IMR-90 (cell line): ENCODE measurements at regions not wholly inside any gene's neighbourhood (a gene's known extent, or its start where the extent isn't known, plus 50 kb on each side); places are given as distances from the start of the nearest gene placed in this dataset.

Experiments used
- ATAC-seq: fragments of 200-7000 bp; cut with Tn5 transposase; 2 replicates; pipeline ENCODE4 v1.9.1; 2020; ENCODE audit warnings: low read depth, mild to moderate bottlenecking, moderate library complexity
- BruUV-seq: library from RNA; stranded (reverse); fragments of 400-500 nt; replicated peaks from 2 replicates; lab custom pipeline; 2021; lab: Mats Ljungman, UMichigan
- CTCF ChIA-PET: fragments of 300-600 bp; formaldehyde crosslinking; extraction: SDS; loops from one replicate; lab custom pipeline; 2021; ENCODE audit warnings: antibody characterized with exemption; lab: Yijun Ruan, JAX
- POLR2A ChIA-PET: fragments of 300-600 bp; sonication (Branson Sonifier 250); formaldehyde crosslinking; loops from one replicate; lab custom pipeline; 2022; ENCODE audit warnings: antibody characterized with exemption; ENCODE audit not compliant: unreplicated experiment; lab: Charles Lee
- DNase-seq: peaks from one replicate; pipeline ENCODE4 v3.0.0; 2013
- H2AFZ ChIP-seq: replicated peaks from 2 replicates; pipeline ENCODE3; 2013; ENCODE audit warnings: low read length, mild to moderate bottlenecking; ENCODE audit not compliant: poor library complexity
- H2AK5ac ChIP-seq: 2 replicates; pipeline ENCODE4 v1.6.1; 2013; ENCODE audit warnings: low read depth, low read length, inconsistent platforms
- H2AK9ac ChIP-seq: replicated peaks from 2 replicates; pipeline ENCODE3; 2013; ENCODE audit warnings: mild to moderate bottlenecking, low read depth, low read length, moderate library complexity; ENCODE audit not compliant: poor library complexity
- H2BK120ac ChIP-seq: 2 replicates; pipeline ENCODE4 v1.6.1; 2013; ENCODE audit warnings: low read depth, low read length, inconsistent platforms
- H2BK15ac ChIP-seq: 3 replicates; pipeline ENCODE4 v1.6.1; 2013; ENCODE audit warnings: low read depth, low read length, inconsistent platforms
- H2BK20ac ChIP-seq: 2 replicates; pipeline ENCODE4 v1.6.1; 2013; ENCODE audit warnings: low read depth, mild to moderate bottlenecking, inconsistent platforms, low read length, moderate library complexity
- H2BK5ac ChIP-seq: 2 replicates; pipeline ENCODE4 v1.6.1; 2013; ENCODE audit warnings: mild to moderate bottlenecking, low read depth, low read length, inconsistent platforms; ENCODE audit not compliant: poor library complexity, severe bottlenecking
- H3K14ac ChIP-seq: replicated peaks from 2 replicates; pipeline ENCODE4 v1.6.1; 2013; ENCODE audit warnings: low read depth, low read length, inconsistent platforms
- H3K18ac ChIP-seq: 2 replicates; pipeline ENCODE4 v1.6.1; 2013; ENCODE audit warnings: low read depth, low read length, control low read depth
- H3K23ac ChIP-seq: 2 replicates; pipeline ENCODE4 v1.6.1; 2013; ENCODE audit warnings: low read depth, low read length, inconsistent platforms
- H3K27ac ChIP-seq: 2 replicates; pipeline ENCODE4 v1.5.1; 2013; ENCODE audit warnings: mild to moderate bottlenecking, control low read depth, low read length; ENCODE audit not compliant: insufficient read depth
- H3K27me3 ChIP-seq: 2 replicates; pipeline ENCODE4 v1.6.1; 2013; ENCODE audit warnings: low read length; ENCODE audit not compliant: control insufficient read depth, insufficient read depth
- H3K36me3 ChIP-seq: 2 replicates; pipeline ENCODE4 v1.6.1; 2013; ENCODE audit warnings: low read length, mixed read lengths; ENCODE audit not compliant: control insufficient read depth, insufficient read depth
- H3K4ac ChIP-seq: 2 replicates; pipeline ENCODE4 v1.6.1; 2013; ENCODE audit warnings: low read depth, low read length, inconsistent platforms
- H3K4me1 ChIP-seq: 2 replicates; pipeline ENCODE4 v1.6.1; 2013; ENCODE audit warnings: low read length, mixed read lengths; ENCODE audit not compliant: control insufficient read depth, insufficient read depth
- H3K4me2 ChIP-seq: 2 replicates; pipeline ENCODE4 v1.6.1; 2013; ENCODE audit warnings: low read depth, mild to moderate bottlenecking, control low read depth, low read length, moderate library complexity
- H3K4me3 ChIP-seq: 2 replicates; pipeline ENCODE4 v1.5.1; 2013; ENCODE audit warnings: low read depth, mild to moderate bottlenecking, control low read depth, low read length, moderate library complexity; ENCODE audit not compliant: insufficient read depth
- H3K56ac ChIP-seq: 2 replicates; pipeline ENCODE4 v1.6.1; 2013; ENCODE audit warnings: low read length, inconsistent platforms; ENCODE audit not compliant: insufficient read depth; ENCODE audit errors: extremely low read depth
- H3K79me1 ChIP-seq, 2 experiments: 2 replicates each; pipeline ENCODE4 v1.6.1; 2013; ENCODE audit warnings: low read length in 2 of 2, inconsistent platforms in 1 of 2, low read depth in 1 of 2
- H3K9ac ChIP-seq: 2 replicates; pipeline ENCODE4 v1.6.1; 2013; ENCODE audit warnings: low read depth, low read length, control low read depth
- H3K9me1 ChIP-seq: 2 replicates; pipeline ENCODE4 v1.6.1; 2013; ENCODE audit warnings: low read length, inconsistent platforms; ENCODE audit not compliant: insufficient read depth
- H3K9me3 ChIP-seq: 2 replicates; pipeline ENCODE4 v1.6.1; 2013; ENCODE audit warnings: low read length; ENCODE audit not compliant: control insufficient read depth, insufficient read depth
- H4K20me1 ChIP-seq: 2 replicates; pipeline ENCODE4 v1.6.1; 2013; ENCODE audit warnings: low read length, inconsistent platforms; ENCODE audit not compliant: insufficient read depth
- H4K5ac ChIP-seq: 2 replicates; pipeline ENCODE4 v1.6.1; 2013; ENCODE audit warnings: mild to moderate bottlenecking, low read depth, low read length, control low read depth
- H4K8ac ChIP-seq, 2 experiments: 2 replicates each; pipeline ENCODE4 v1.6.1; 2013; ENCODE audit warnings: low read depth in 2 of 2, low read length in 2 of 2, control low read depth in 1 of 2, inconsistent platforms in 1 of 2
- H4K91ac ChIP-seq: 2 replicates; pipeline ENCODE4 v1.6.1; 2013; ENCODE audit warnings: low read depth, low read length, inconsistent platforms; ENCODE audit not compliant: insufficient read depth
- CEBPB ChIP-seq: IDR thresholded peaks from 2 replicates; pipeline ENCODE4 v1.6.1; 2012; ENCODE audit warnings: low read depth, low read length, improper control_type of control experiment
- CHD1 ChIP-seq: IDR thresholded peaks from 2 replicates; pipeline ENCODE4 v1.6.1; 2012; ENCODE audit warnings: low read depth, low read length, improper control_type of control experiment
- MAFK ChIP-seq: IDR thresholded peaks from 2 replicates; pipeline ENCODE4 v1.6.1; 2012; ENCODE audit warnings: low read depth, low read length, improper control_type of control experiment
- MAZ ChIP-seq: IDR thresholded peaks from 2 replicates; pipeline ENCODE4 v1.6.1; 2012; ENCODE audit warnings: low read depth, mild to moderate bottlenecking, low read length, improper control_type of control experiment, moderate library complexity, borderline replicate concordance
- MXI1 ChIP-seq: IDR thresholded peaks from 2 replicates; pipeline ENCODE4 v1.6.1; 2012; ENCODE audit warnings: low read depth, mild to moderate bottlenecking, low read length, moderate library complexity, borderline replicate concordance
- RAD21 ChIP-seq: IDR thresholded peaks from 2 replicates; pipeline ENCODE4 v1.6.1; 2012; ENCODE audit warnings: low read length, improper control_type of control experiment
- SMC3 ChIP-seq: fragments of 150-350 bp; IDR thresholded peaks from 2 replicates; pipeline ENCODE4 v1.6.1; 2016; ENCODE audit warnings: low read depth, mild to moderate bottlenecking, antibody characterized with exemption, low read length, moderate library complexity
- WGBS, 2 experiments: methylation state at CpG; one replicate each; pipeline versions ENCODE4 v1.1.5 to v1.1.7; 2013; ENCODE audit warnings: missing lambda C conversion rate in 2 of 2; ENCODE audit not compliant: insufficient read length in 1 of 2; ENCODE audit errors: extremely low coverage in 2 of 2; 5-methylcytosine and 5-hydroxymethylcytosine counted together
- dilution Hi-C: fragments of 300-500 bp; cut with HindIII; formaldehyde crosslinking; loops from one replicate; pipeline ENCODE4 v1.14.3; 2018; ENCODE audit warnings: low sequenced_read_pairs; ENCODE audit not compliant: unreplicated experiment
- in situ Hi-C: fragments of 300-500 bp; cut with MboI; formaldehyde crosslinking; loops from 3 replicates; pipeline ENCODE4 v1.14.3; 2019; ENCODE audit warnings: low sequenced_read_pairs, inconsistent platforms, mixed read lengths
- intact Hi-C: fragments of 100-400 bp; cut with micrococcal nuclease; formaldehyde crosslinking; loops from 2 replicates; pipeline ENCODE4 v1.10.0; 2022

- Histone ChIP-seq H3K18ac (no peak overlapping the region), H2BK120ac (no peak overlapping the region), H3K23ac (no peak overlapping the region), H3K4me1 (no peaks in the 10 kb centered on the region), H4K91ac (no peak overlapping the region), H2BK15ac (no peak overlapping the region), H2AK9ac (no peak overlapping the region), H2AK5ac (no peak overlapping the region), H4K5ac (no peak overlapping the region), H3K14ac (no peak overlapping the region), H3K27me3 (peaks cover 53% of the 10 kb centered on the region), H2BK5ac (no peak overlapping the region), H3K56ac (no peak overlapping the region), H3K4ac (no peak overlapping the region), H3K4me3 (no peak overlapping the region), H2AFZ (peak overlapping the region; percentile 45), H3K9me3 (peaks cover 9% of the 10 kb centered on the region), H4K8ac (no peak overlapping the region), H3K9ac (no peak overlapping the region), H3K79me1 (no peaks in the 10 kb centered on the region), H3K9me1 (no peaks in the 10 kb centered on the region), H3K27ac (no peak overlapping the region), H3K4me2 (no peak overlapping the region), H2BK20ac (no peak overlapping the region), H3K36me3 (no peaks in the 10 kb centered on the region), H4K20me1 (no peaks in the 10 kb centered on the region)
- intact Hi-C loops (no loop called here), in situ Hi-C loops (no loop called here), dilution Hi-C loops (no loop called here)
- TF ChIP-seq CEBPB (no peak), MXI1 (no peak), CHD1 (no peak), SMC3 (no peak), MAZ (no peak), MAFK (no peak), RAD21 (no peak)
- ChIA-PET CTCF (no interaction called here), POLR2A (no interaction called here)
- DNase-seq, result no peak
- no TSS peak for BruUV-seq
- no peak for ATAC-seq
- WGBS, 2 experiments, result 62% methylated on average over 6 of the region's 6 CpGs; no CpG with 5 or more reads in 1 of the 2 experiments
Measured at GRCh38 chr2:71897137-71897480, 250.6 kb downstream of the CYP26B1 start.
